ENCODE measurements at regions not wholly inside any gene's neighbourhood (a gene's known extent, or its start where the extent isn't known, plus 50 kb on each side); places are given as distances from the start of the nearest gene placed in this dataset.

DNA sequence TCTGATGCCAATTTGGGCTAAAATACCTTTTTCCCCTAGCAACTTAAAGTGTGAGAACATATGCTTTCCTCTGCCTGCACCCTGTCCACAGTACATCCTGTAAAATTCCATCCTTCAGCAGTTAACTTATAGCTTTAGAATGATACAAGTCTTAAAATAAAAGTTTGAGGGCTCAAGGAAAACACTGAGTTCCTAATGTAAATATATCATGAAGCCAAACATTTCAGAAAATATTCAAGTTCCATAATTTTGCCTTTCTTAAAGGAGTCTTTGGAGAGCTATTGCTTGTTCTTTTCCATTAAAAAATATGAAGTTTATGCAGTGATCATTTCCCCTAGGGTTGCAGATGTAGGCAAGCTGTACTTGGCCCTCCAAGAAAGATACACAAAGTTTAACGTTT is 303.8 kb downstream of the COL12A1 start:
- TF ChIP-seq ARNTL (CRISPR knock-in tag; IDR thresholded peaks at IDR 0.05; ENCODE audit: borderline replicate concordance, low read depth) (no peak), ZFP3 (CRISPR knock-in tag; IDR thresholded peaks at IDR 0.05) (no peak), CSDC2 (CRISPR knock-in tag; IDR thresholded peaks at IDR 0.05) (no peak), OSR1 (CRISPR knock-in tag; IDR thresholded peaks at IDR 0.05) (no peak), ZNF8 (CRISPR knock-in tag; IDR thresholded peaks at IDR 0.05) (no peak), ISL1 (CRISPR knock-in tag; IDR thresholded peaks at IDR 0.05) (no peak), TCF4 (CRISPR knock-in tag; IDR thresholded peaks at IDR 0.05; ENCODE audit: borderline replicate concordance) (no peak), PPARA (CRISPR knock-in tag; IDR thresholded peaks at IDR 0.05; ENCODE audit: borderline replicate concordance) (no peak)
- TF ChIP-seq, protein P1, sequence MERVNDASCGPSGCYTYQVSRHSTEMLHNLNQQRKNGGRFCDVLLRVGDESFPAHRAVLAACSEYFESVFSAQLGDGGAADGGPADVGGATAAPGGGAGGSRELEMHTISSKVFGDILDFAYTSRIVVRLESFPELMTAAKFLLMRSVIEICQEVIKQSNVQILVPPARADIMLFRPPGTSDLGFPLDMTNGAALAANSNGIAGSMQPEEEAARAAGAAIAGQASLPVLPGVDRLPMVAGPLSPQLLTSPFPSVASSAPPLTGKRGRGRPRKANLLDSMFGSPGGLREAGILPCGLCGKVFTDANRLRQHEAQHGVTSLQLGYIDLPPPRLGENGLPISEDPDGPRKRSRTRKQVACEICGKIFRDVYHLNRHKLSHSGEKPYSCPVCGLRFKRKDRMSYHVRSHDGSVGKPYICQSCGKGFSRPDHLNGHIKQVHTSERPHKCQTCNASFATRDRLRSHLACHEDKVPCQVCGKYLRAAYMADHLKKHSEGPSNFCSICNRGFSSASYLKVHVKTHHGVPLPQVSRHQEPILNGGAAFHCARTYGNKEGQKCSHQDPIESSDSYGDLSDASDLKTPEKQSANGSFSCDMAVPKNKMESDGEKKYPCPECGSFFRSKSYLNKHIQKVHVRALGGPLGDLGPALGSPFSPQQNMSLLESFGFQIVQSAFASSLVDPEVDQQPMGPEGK (CRISPR knock-in tag; IDR thresholded peaks at IDR 0.05; ENCODE audit: borderline replicate concordance): no peak
- TF ChIP-seq, protein P2, sequence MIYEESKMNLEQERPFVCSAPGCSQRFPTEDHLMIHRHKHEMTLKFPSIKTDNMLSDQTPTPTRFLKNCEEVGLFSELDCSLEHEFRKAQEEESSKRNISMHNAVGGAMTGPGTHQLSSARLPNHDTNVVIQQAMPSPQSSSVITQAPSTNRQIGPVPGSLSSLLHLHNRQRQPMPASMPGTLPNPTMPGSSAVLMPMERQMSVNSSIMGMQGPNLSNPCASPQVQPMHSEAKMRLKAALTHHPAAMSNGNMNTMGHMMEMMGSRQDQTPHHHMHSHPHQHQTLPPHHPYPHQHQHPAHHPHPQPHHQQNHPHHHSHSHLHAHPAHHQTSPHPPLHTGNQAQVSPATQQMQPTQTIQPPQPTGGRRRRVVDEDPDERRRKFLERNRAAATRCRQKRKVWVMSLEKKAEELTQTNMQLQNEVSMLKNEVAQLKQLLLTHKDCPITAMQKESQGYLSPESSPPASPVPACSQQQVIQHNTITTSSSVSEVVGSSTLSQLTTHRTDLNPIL (CRISPR knock-in tag; IDR thresholded peaks at IDR 0.05; ENCODE audit: low read depth): no peak
- TF ChIP-seq, protein P3, sequence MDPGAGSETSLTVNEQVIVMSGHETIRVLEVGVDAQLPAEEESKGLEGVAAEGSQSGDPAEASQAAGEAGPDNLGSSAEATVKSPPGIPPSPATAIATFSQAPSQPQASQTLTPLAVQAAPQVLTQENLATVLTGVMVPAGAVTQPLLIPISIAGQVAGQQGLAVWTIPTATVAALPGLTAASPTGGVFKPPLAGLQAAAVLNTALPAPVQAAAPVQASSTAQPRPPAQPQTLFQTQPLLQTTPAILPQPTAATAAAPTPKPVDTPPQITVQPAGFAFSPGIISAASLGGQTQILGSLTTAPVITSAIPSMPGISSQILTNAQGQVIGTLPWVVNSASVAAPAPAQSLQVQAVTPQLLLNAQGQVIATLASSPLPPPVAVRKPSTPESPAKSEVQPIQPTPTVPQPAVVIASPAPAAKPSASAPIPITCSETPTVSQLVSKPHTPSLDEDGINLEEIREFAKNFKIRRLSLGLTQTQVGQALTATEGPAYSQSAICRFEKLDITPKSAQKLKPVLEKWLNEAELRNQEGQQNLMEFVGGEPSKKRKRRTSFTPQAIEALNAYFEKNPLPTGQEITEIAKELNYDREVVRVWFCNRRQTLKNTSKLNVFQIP (CRISPR knock-in tag; IDR thresholded peaks at IDR 0.05; ENCODE audit: borderline replicate concordance, low read depth): no peak

Data from SK-N-SH treated with all-trans-retinoic acid at 6 μM for 48 hours (cell line).